Natural killer cell treated with Interleukin-12 subunit alpha and Interleukin-12 subunit beta and Interleukin-15 and Interleukin-18, amount 100 ng/mL, for 72 hours (primary cell): ENCODE measurements at regions not wholly inside any gene's neighbourhood (a gene's known extent, or its start where the extent isn't known, plus 50 kb on each side); places are given as distances from the start of the nearest gene placed in this dataset.

Experiments
- ATAC-seq, 2 donors: fragments of 150-1000 bp; cut with Tn5 transposase in 1 of 2; sonication (Bioruptor Pico), chemical (Tn5 transposase) in 1 of 2; 2 replicates each; pipeline ENCODE4 v1.10.0; 2021
- DNase-seq: peaks from one replicate; pipeline ENCODE4 v3.0.0; 2022; ENCODE audit warnings: low spot score
- H3K27ac Mint-ChIP-seq, 2 donors: 1 replicate in 1 of 2; 2 replicates in 1 of 2; pipeline ENCODE4 v1.8.0; 2022; ENCODE audit warnings: mixed read lengths in 2 of 2, mild to moderate bottlenecking in 1 of 2, moderate library complexity in 1 of 2
- H3K27me3 Mint-ChIP-seq, 2 donors: 1 replicate in 1 of 2; 2 replicates in 1 of 2; pipeline ENCODE4 v1.8.0; 2022; ENCODE audit warnings: mixed read lengths in 2 of 2
- H3K36me3 Mint-ChIP-seq: one replicate; pipeline ENCODE4 v1.8.0; 2022; ENCODE audit warnings: mixed read lengths
- H3K4me1 Mint-ChIP-seq, 2 donors: 1 replicate in 1 of 2; 2 replicates in 1 of 2; pipeline ENCODE4 v1.8.0; 2022; ENCODE audit warnings: low read depth in 2 of 2, mixed read lengths in 2 of 2, mild to moderate bottlenecking in 1 of 2
- H3K4me3 Mint-ChIP-seq: one replicate; pipeline ENCODE4 v1.8.0; 2022; ENCODE audit warnings: mixed read lengths
- H3K9me3 Mint-ChIP-seq: 2 replicates; pipeline ENCODE4 v1.8.0; 2022; ENCODE audit warnings: mixed read lengths

- Mint-ChIP-seq H3K9me3 (peaks cover 3% of the 10 kb centered on the region), H3K4me3 (no peak overlapping the region), H3K27ac (no peak overlapping the region), H3K4me1 (no peaks in the 10 kb centered on the region), H3K36me3 (no peaks in the 10 kb centered on the region), H3K27me3 (peaks cover 0 to 6% of the 10 kb centered on the region in 2 donors)
- ATAC-seq (no peak), DNase-seq (no peak)
Measured at GRCh38 chr13:106656186-106656585, 88.2 kb upstream of the ARGLU1 start.

GRCh38 chr13:106651442-106651841 is 83.5 kb upstream of the ARGLU1 start:
- H3K27me3 Mint-ChIP-seq: peaks cover 0 to under 1% of the 10 kb centered on the region in 2 donors

GRCh38 chr13:106650690-106651205 is 82.8 kb upstream of the ARGLU1 start:
- Mint-ChIP-seq H3K27ac (no peak overlapping the region), H3K9me3 (peaks cover 3% of the 10 kb centered on the region), H3K4me3 (no peak overlapping the region)

More at GRCh38 chr13:106651442-106651841, 83.5 kb upstream of the ARGLU1 start:
- no peaks in the 10 kb centered on the region for H3K4me1 Mint-ChIP-seq
- H3K27ac Mint-ChIP-seq: no peak overlapping the region
- H3K36me3 Mint-ChIP-seq: no peaks in the 10 kb centered on the region
- ATAC-seq (no peak), DNase-seq (no peak)
- H3K4me3 Mint-ChIP-seq: no peak overlapping the region
- peaks cover 3% of the 10 kb centered on the region for H3K9me3 Mint-ChIP-seq

GRCh38 chr13:106649495-106649894 is 81.6 kb upstream of the ARGLU1 start:
- Mint-ChIP-seq H3K27me3 (peaks cover 4 to 12% of the 10 kb centered on the region in 2 donors), H3K9me3 (peaks cover 3% of the 10 kb centered on the region), H3K27ac (no peak overlapping the region), H3K4me3 (no peak overlapping the region), H3K36me3 (no peaks in the 10 kb centered on the region), H3K4me1 (no peaks in the 10 kb centered on the region)
- DNase-seq (no peak), ATAC-seq (no peak)

More at GRCh38 chr13:106650690-106651205, 82.8 kb upstream of the ARGLU1 start:
- H3K4me1 Mint-ChIP-seq: no peaks in the 10 kb centered on the region
- DNase-seq: no peak
- peaks cover 2 to 8% of the 10 kb centered on the region in 2 donors for H3K27me3 Mint-ChIP-seq
- no peak for ATAC-seq
- no peaks in the 10 kb centered on the region for H3K36me3 Mint-ChIP-seq

GRCh38 chr13:106640515-106640914 is 72.6 kb upstream of the ARGLU1 start:
- ATAC-seq: no peak
- no peaks in the 10 kb centered on the region for H3K9me3 Mint-ChIP-seq
- no peak overlapping the region for H3K27ac Mint-ChIP-seq
- no peaks in the 10 kb centered on the region for H3K36me3 Mint-ChIP-seq
- peaks cover 2 to 15% of the 10 kb centered on the region in 2 donors for H3K27me3 Mint-ChIP-seq
- H3K4me3 Mint-ChIP-seq: no peak overlapping the region
- no peak for DNase-seq
- no peaks in the 10 kb centered on the region for H3K4me1 Mint-ChIP-seq

GRCh38 chr13:106637519-106637918 is 69.6 kb upstream of the ARGLU1 start:
- H3K36me3 Mint-ChIP-seq: no peaks in the 10 kb centered on the region
- no peak for DNase-seq
- H3K4me3 Mint-ChIP-seq: no peak overlapping the region
- no peak for ATAC-seq
- H3K27ac Mint-ChIP-seq: no peak overlapping the region
- no peaks in the 10 kb centered on the region for H3K4me1 Mint-ChIP-seq
- peaks cover 0 to 14% of the 10 kb centered on the region in 2 donors for H3K27me3 Mint-ChIP-seq
- H3K9me3 Mint-ChIP-seq: no peaks in the 10 kb centered on the region

GRCh38 chr13:106636492-106636891 is 68.6 kb upstream of the ARGLU1 start:
- no peak overlapping the region for H3K27ac Mint-ChIP-seq
- no peaks in the 10 kb centered on the region for H3K9me3 Mint-ChIP-seq
- no peaks in the 10 kb centered on the region for H3K4me1 Mint-ChIP-seq
- no peaks in the 10 kb centered on the region for H3K36me3 Mint-ChIP-seq
- H3K27me3 Mint-ChIP-seq: peaks cover 3 to 9% of the 10 kb centered on the region in 2 donors
- ATAC-seq (no peak), DNase-seq (no peak)
- H3K4me3 Mint-ChIP-seq: no peak overlapping the region

- DNase-seq (no peak), ATAC-seq (no peak)
- H3K9me3 Mint-ChIP-seq: no peaks in the 10 kb centered on the region
- no peaks in the 10 kb centered on the region for H3K4me1 Mint-ChIP-seq
- H3K36me3 Mint-ChIP-seq: no peaks in the 10 kb centered on the region
- H3K27me3 Mint-ChIP-seq: peaks cover under 1 to 3% of the 10 kb centered on the region in 2 donors
- no peak overlapping the region for H3K27ac Mint-ChIP-seq
- no peak overlapping the region for H3K4me3 Mint-ChIP-seq
Measured at GRCh38 chr13:106635616-106636015, 67.7 kb upstream of the ARGLU1 start.

GRCh38 chr13:106633321-106633720 is 65.4 kb upstream of the ARGLU1 start:
- Mint-ChIP-seq H3K9me3 (no peaks in the 10 kb centered on the region), H3K27me3 (peaks cover 9 to 16% of the 10 kb centered on the region in 2 donors), H3K36me3 (no peaks in the 10 kb centered on the region), H3K27ac (no peak overlapping the region), H3K4me3 (no peak overlapping the region), H3K4me1 (peaks cover 6 to 7% of the 10 kb centered on the region in 2 donors)
- DNase-seq (no peak), ATAC-seq (no peak)

- Mint-ChIP-seq H3K9me3 (no peaks in the 10 kb centered on the region), H3K36me3 (no peaks in the 10 kb centered on the region), H3K27me3 (peaks cover 17 to 34% of the 10 kb centered on the region in 2 donors), H3K4me3 (no peak overlapping the region), H3K27ac (no peak overlapping the region), H3K4me1 (peaks cover 6 to 11% of the 10 kb centered on the region in 2 donors)
- no peak for DNase-seq
- ATAC-seq: peak in 1 of 2 donors; percentile 32
Measured at GRCh38 chr13:106630650-106631049, 62.7 kb upstream of the ARGLU1 start.

GRCh38 chr13:106630162-106630561 is 62.2 kb upstream of the ARGLU1 start:
- ATAC-seq: peak in 1 of 2 donors; percentile 15
- H3K4me3 Mint-ChIP-seq: no peak overlapping the region
- H3K36me3 Mint-ChIP-seq: no peaks in the 10 kb centered on the region
- peaks cover 17 to 36% of the 10 kb centered on the region in 2 donors for H3K27me3 Mint-ChIP-seq
- no peaks in the 10 kb centered on the region for H3K9me3 Mint-ChIP-seq
- H3K4me1 Mint-ChIP-seq: peaks cover 6 to 11% of the 10 kb centered on the region in 2 donors
- no peak overlapping the region for H3K27ac Mint-ChIP-seq
- DNase-seq: no peak

GRCh38 chr13:106628936-106629659 is 61.2 kb upstream of the ARGLU1 start:
- peaks cover 19 to 46% of the 10 kb centered on the region in 2 donors for H3K27me3 Mint-ChIP-seq
- DNase-seq (no peak), ATAC-seq (no peak)
- peaks cover 6 to 11% of the 10 kb centered on the region in 2 donors for H3K4me1 Mint-ChIP-seq
- no peak overlapping the region for H3K4me3 Mint-ChIP-seq
- H3K9me3 Mint-ChIP-seq: no peaks in the 10 kb centered on the region
- H3K27ac Mint-ChIP-seq: no peak overlapping the region
- H3K36me3 Mint-ChIP-seq: no peaks in the 10 kb centered on the region

- H3K27me3 Mint-ChIP-seq: peaks cover 18 to 47% of the 10 kb centered on the region in 2 donors
Measured at GRCh38 chr13:106626473-106626872, 58.5 kb upstream of the ARGLU1 start.

GRCh38 chr13:106625578-106625977 is 57.6 kb upstream of the ARGLU1 start:
- Mint-ChIP-seq H3K27me3 (peaks cover 19 to 51% of the 10 kb centered on the region in 2 donors), H3K9me3 (no peaks in the 10 kb centered on the region), H3K4me1 (peaks cover 6 to 11% of the 10 kb centered on the region in 2 donors), H3K27ac (no peak overlapping the region), H3K36me3 (no peaks in the 10 kb centered on the region), H3K4me3 (no peak overlapping the region)
- ATAC-seq: no peak
- no peak for DNase-seq

More at GRCh38 chr13:106626473-106626872, 58.5 kb upstream of the ARGLU1 start:
- ATAC-seq (no peak), DNase-seq (no peak)
- Mint-ChIP-seq H3K4me1 (peaks cover 6 to 11% of the 10 kb centered on the region in 2 donors), H3K4me3 (no peak overlapping the region), H3K36me3 (no peaks in the 10 kb centered on the region), H3K27ac (no peak overlapping the region), H3K9me3 (no peaks in the 10 kb centered on the region)
